ENCODE measurements at regions not wholly inside any gene's neighbourhood (a gene's known extent, or its start where the extent isn't known, plus 50 kb on each side); places are given as distances from the start of the nearest gene placed in this dataset.

GRCh38 chr4:54495641-54496040 lies 162.1 kb upstream of the KIT start:
- TF ChIP-seq GATA2 (IDR thresholded peaks at IDR 0.05; ENCODE audit: insufficient read depth, insufficient read length, low read depth, low read length) (no peak), CTCF (IDR thresholded peaks at IDR 0.05; ENCODE audit: extremely low read depth in 1 of 2, insufficient read depth in 1 of 2, low read depth in 1 of 2, low read length in 2 of 2) (no peak), POLR2A (IDR thresholded peaks at IDR 0.05; ENCODE audit: low read depth, low read length) (no peak)
